HUES64 (cell line): ENCODE measurements at regions not wholly inside any gene's neighbourhood (a gene's known extent, or its start where the extent isn't known, plus 50 kb on each side); places are given as distances from the start of the nearest gene placed in this dataset.
"Not testable (repeated sequence)": the region's sequence is repeated elsewhere in the genome, so short reads cannot be mapped to it uniquely, and the experiment has no call there.

ENCODE experiments used
- H3K27ac ChIP-seq: 2 replicates; pipeline ENCODE4 v1.7.0; 2013; ENCODE audit warnings: low read depth, low read length, inconsistent platforms
- H3K27me3 ChIP-seq: 2 replicates; pipeline ENCODE4 v1.6.1; 2013; ENCODE audit warnings: mild to moderate bottlenecking, low read length; ENCODE audit not compliant: insufficient read depth
- H3K36me3 ChIP-seq: 2 replicates; pipeline ENCODE4 v1.6.1; 2013; ENCODE audit warnings: mild to moderate bottlenecking, low read length; ENCODE audit not compliant: insufficient read depth
- H3K4me1 ChIP-seq: 2 replicates; pipeline ENCODE4 v1.6.1; 2013; ENCODE audit warnings: mild to moderate bottlenecking, low read length, moderate library complexity; ENCODE audit not compliant: insufficient read depth
- H3K4me3 ChIP-seq: 2 replicates; pipeline ENCODE4 v1.5.1; 2013; ENCODE audit warnings: mild to moderate bottlenecking, low read length, moderate library complexity
- H3K9ac ChIP-seq: 2 replicates; pipeline ENCODE4 v1.6.1; 2013; ENCODE audit warnings: mild to moderate bottlenecking, low read depth, low read length
- H3K9me3 ChIP-seq: 2 replicates; pipeline ENCODE4 v1.6.1; 2013; ENCODE audit warnings: low read depth, low read length; ENCODE audit not compliant: insufficient read depth
- WGBS: fragments of 150-250, 120-280 bp; methylation state at CpG from one replicate; pipeline ENCODE4 v1.1.7; 2013; ENCODE audit warnings: missing lambda C conversion rate; 5-methylcytosine and 5-hydroxymethylcytosine counted together

GRCh38 chr1:146443871-146444222 lies 215.0 kb upstream of the NOTCH2NLA start:
- 85% methylated on average over 16 of the region's 23 CpGs for WGBS
- not testable (repeated sequence) for H3K4me3 ChIP-seq, H3K9ac ChIP-seq

GRCh38 chr1:146443088-146443870 lies 214.5 kb upstream of the NOTCH2NLA start:
- H3K27ac ChIP-seq, H3K4me3 ChIP-seq, H3K36me3 ChIP-seq, H3K9me3 ChIP-seq, H3K27me3 ChIP-seq, H3K4me1 ChIP-seq, H3K9ac ChIP-seq: not testable (repeated sequence)
- WGBS: 96% methylated on average over 8 of the region's 29 CpGs

More at GRCh38 chr1:146443871-146444222, 215.0 kb upstream of the NOTCH2NLA start:
- not testable (repeated sequence) for H3K9me3 ChIP-seq, H3K27ac ChIP-seq, H3K4me1 ChIP-seq, H3K36me3 ChIP-seq, H3K27me3 ChIP-seq

DNA sequence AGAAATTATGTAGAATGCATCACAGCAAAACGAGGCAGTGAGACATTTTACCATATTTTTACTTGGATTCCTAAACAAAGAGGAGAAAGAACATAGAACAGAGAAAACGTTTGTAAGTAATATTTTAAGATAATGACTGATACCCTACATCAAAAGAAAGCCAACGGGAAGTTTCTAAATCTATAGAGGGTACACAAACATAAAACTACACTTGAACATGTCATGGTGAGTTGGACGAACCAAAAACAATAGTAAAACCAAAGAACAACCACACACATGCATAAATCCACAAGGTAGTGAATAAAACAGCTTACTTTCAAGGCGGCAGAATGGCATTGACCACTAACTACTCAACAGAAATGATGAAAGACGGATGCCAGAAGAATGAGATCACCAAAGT lies 209.7 kb upstream of the NOTCH2NLA start:
- H3K36me3 ChIP-seq, H3K4me3 ChIP-seq, H3K4me1 ChIP-seq, H3K9ac ChIP-seq, H3K9me3 ChIP-seq, H3K27ac ChIP-seq, H3K27me3 ChIP-seq: not testable (repeated sequence)
- 77% methylated on average over 2 of the region's 6 CpGs for WGBS

- H3K27ac ChIP-seq, H3K36me3 ChIP-seq, H3K9me3 ChIP-seq, H3K9ac ChIP-seq, H3K4me3 ChIP-seq, H3K4me1 ChIP-seq, H3K27me3 ChIP-seq: not testable (repeated sequence)
- WGBS: 100% methylated on average over 1 of the region's 1 CpG
Observed at GRCh38 chr1:146416642-146417041, 187.8 kb upstream of the NOTCH2NLA start.

GRCh38 chr1:146415017-146415416 lies 186.2 kb upstream of the NOTCH2NLA start:
- not testable (repeated sequence) for H3K9me3 ChIP-seq, H3K9ac ChIP-seq, H3K4me1 ChIP-seq, H3K4me3 ChIP-seq, H3K27ac ChIP-seq, H3K27me3 ChIP-seq, H3K36me3 ChIP-seq
- 79% methylated on average over 3 of the region's 7 CpGs for WGBS

- H3K4me1 ChIP-seq, H3K27me3 ChIP-seq, H3K9me3 ChIP-seq, H3K9ac ChIP-seq, H3K27ac ChIP-seq, H3K4me3 ChIP-seq, H3K36me3 ChIP-seq: not testable (repeated sequence)
- WGBS: 40% methylated on average over 1 of the region's 6 CpGs
Observed at GRCh38 chr1:146413911-146414310, 185.1 kb upstream of the NOTCH2NLA start.

- H3K27me3 ChIP-seq, H3K27ac ChIP-seq, H3K9ac ChIP-seq, H3K4me1 ChIP-seq, H3K36me3 ChIP-seq, H3K4me3 ChIP-seq, H3K9me3 ChIP-seq: not testable (repeated sequence)
- WGBS: no CpG with 5 or more reads among the region's 3 CpGs
Observed at GRCh38 chr1:146411923-146412322, 183.1 kb upstream of the NOTCH2NLA start.

GRCh38 chr1:146409817-146410441 lies 181.1 kb upstream of the NOTCH2NLA start:
- H3K4me1 ChIP-seq, H3K9me3 ChIP-seq, H3K27me3 ChIP-seq, H3K4me3 ChIP-seq, H3K27ac ChIP-seq, H3K36me3 ChIP-seq: not testable (repeated sequence)
- 21% methylated on average over 18 of the region's 26 CpGs for WGBS
- H3K9ac ChIP-seq: peak overlapping the region; percentile 26; the same call in 1 of the 2 replicates

- not testable (repeated sequence) for H3K9me3 ChIP-seq, H3K36me3 ChIP-seq, H3K4me1 ChIP-seq, H3K27ac ChIP-seq, H3K9ac ChIP-seq, H3K27me3 ChIP-seq, H3K4me3 ChIP-seq
- WGBS: 73% methylated on average over 3 of the region's 24 CpGs
Observed at GRCh38 chr1:146409116-146409801, 180.4 kb upstream of the NOTCH2NLA start.

- not testable (repeated sequence) for H3K4me1 ChIP-seq, H3K9ac ChIP-seq, H3K4me3 ChIP-seq, H3K27me3 ChIP-seq, H3K9me3 ChIP-seq, H3K27ac ChIP-seq, H3K36me3 ChIP-seq
- whole genome bisulfite sequencing: 45% methylated on average over 3 of the region's 7 CpGs
Observed at GRCh38 chr1:146401281-146401825, 172.5 kb upstream of the NOTCH2NLA start.
